Activated CD8-positive, alpha-beta memory T cell treated with anti-CD3 and anti-CD28 coated beads for 36 hours (primary cell): ENCODE measurements at regions not wholly inside any gene's neighbourhood (a gene's known extent, or its start where the extent isn't known, plus 50 kb on each side); places are given as distances from the start of the nearest gene placed in this dataset.

Experiments used
- CTCF ChIA-PET: fragments of 350-600 bp; sonication (Branson Sonifier 250); formaldehyde crosslinking; loops from one replicate; lab custom pipeline; 2021; ENCODE audit warnings: antibody characterized with exemption; lab: Charles Lee
- POLR2A ChIA-PET: fragments of 350-600 bp; sonication (Branson Sonifier 250); formaldehyde crosslinking; loops from one replicate; lab custom pipeline; 2021; ENCODE audit warnings: antibody characterized with exemption; lab: Charles Lee

- POLR2A ChIA-PET: interaction anchor here (0.6 kb wide), 1 partner anchor 1734 kb away, joined by 3 read pairs; no protein-coding TSS in a partner anchor
Observed at GRCh38 chr11:91247009-91247735, 977.4 kb upstream of the FAT3 start.

GRCh38 chr11:91244912-91245311 lies 979.7 kb upstream of the FAT3 start:
- ChIA-PET POLR2A (no interaction called here), CTCF (no interaction called here)

More at GRCh38 chr11:91247009-91247735, 977.4 kb upstream of the FAT3 start:
- CTCF ChIA-PET: no interaction called here

- ChIA-PET POLR2A (no interaction called here), CTCF (no interaction called here)
Observed at GRCh38 chr11:91243630-91244029, 981.0 kb upstream of the FAT3 start.

- CTCF ChIA-PET: no interaction called here
- POLR2A ChIA-PET: no interaction called here
Observed at GRCh38 chr11:91243051-91243450, 981.6 kb upstream of the FAT3 start.

GRCh38 chr11:91241226-91241625 lies 983.4 kb upstream of the FAT3 start:
- CTCF ChIA-PET: no interaction called here
- POLR2A ChIA-PET: no interaction called here

GRCh38 chr11:91239359-91239758 lies 985.3 kb upstream of the FAT3 start:
- POLR2A ChIA-PET: no interaction called here
- CTCF ChIA-PET: no interaction called here

GRCh38 chr11:91231226-91231625 lies 993.4 kb upstream of the FAT3 start:
- POLR2A ChIA-PET: no interaction called here
- CTCF ChIA-PET: no interaction called here

GRCh38 chr11:91230647-91231046 lies 994.0 kb upstream of the FAT3 start:
- CTCF ChIA-PET: no interaction called here
- POLR2A ChIA-PET: no interaction called here

GRCh38 chr11:91222830-91223229 lies 1000.0 kb upstream of the CHORDC1 start:
- CTCF ChIA-PET: no interaction called here
- POLR2A ChIA-PET: no interaction called here

- CTCF ChIA-PET: no interaction called here
- POLR2A ChIA-PET: no interaction called here
Observed at GRCh38 chr11:91220476-91221202, 997.8 kb upstream of the CHORDC1 start.

- CTCF ChIA-PET: no interaction called here
- POLR2A ChIA-PET: no interaction called here
Observed at GRCh38 chr11:91219535-91219934, 996.7 kb upstream of the CHORDC1 start.

- POLR2A ChIA-PET: no interaction called here
- CTCF ChIA-PET: no interaction called here
Observed at GRCh38 chr11:91209751-91210150, 986.9 kb upstream of the CHORDC1 start.

GRCh38 chr11:91209306-91209705 lies 986.5 kb upstream of the CHORDC1 start:
- CTCF ChIA-PET: no interaction called here
- POLR2A ChIA-PET: no interaction called here

- CTCF ChIA-PET: no interaction called here
Observed at GRCh38 chr11:91199866-91200265, 977.0 kb upstream of the CHORDC1 start.

GRCh38 chr11:91194546-91194945 lies 971.7 kb upstream of the CHORDC1 start:
- POLR2A ChIA-PET: no interaction called here
- CTCF ChIA-PET: no interaction called here

More at GRCh38 chr11:91199866-91200265, 977.0 kb upstream of the CHORDC1 start:
- POLR2A ChIA-PET: no interaction called here

GRCh38 chr11:91188484-91188883 lies 965.6 kb upstream of the CHORDC1 start:
- POLR2A ChIA-PET: no interaction called here
- CTCF ChIA-PET: no interaction called here

GRCh38 chr11:91187314-91187713 lies 964.5 kb upstream of the CHORDC1 start:
- ChIA-PET CTCF (no interaction called here), POLR2A (no interaction called here)

GRCh38 chr11:91178366-91178765 lies 955.5 kb upstream of the CHORDC1 start:
- POLR2A ChIA-PET: no interaction called here
- CTCF ChIA-PET: no interaction called here

- ChIA-PET CTCF (no interaction called here), POLR2A (no interaction called here)
Observed at GRCh38 chr11:91174734-91175133, 951.9 kb upstream of the CHORDC1 start.

GRCh38 chr11:91174193-91174592 lies 951.3 kb upstream of the CHORDC1 start:
- ChIA-PET POLR2A (no interaction called here), CTCF (no interaction called here)

- POLR2A ChIA-PET: no interaction called here
Observed at GRCh38 chr11:91173701-91174100, 950.9 kb upstream of the CHORDC1 start.

More at GRCh38 chr11:91173701-91174100, 950.9 kb upstream of the CHORDC1 start:
- CTCF ChIA-PET: no interaction called here
